Heart right ventricle (tissue), 16 donors: ENCODE measurements at regions not wholly inside any gene's neighbourhood (a gene's known extent, or its start where the extent isn't known, plus 50 kb on each side); places are given as distances from the start of the nearest gene placed in this dataset.

ENCODE experiments used
- ATAC-seq, 8 donors: fragments of 200-7000 bp; cut with Tn5 transposase; one replicate each; pipeline ENCODE4 v1.9.1; 2020; ENCODE audit warnings: mild to moderate bottlenecking in 8 of 8, moderate library complexity in 8 of 8, moderate number of reproducible peaks in 1 of 8
- DNase-seq, 2 donors: peaks; one replicate each; pipeline ENCODE4 v3.0.0-alpha.2; 2020
- H3K27ac ChIP-seq, 10 donors: fragments of 200-600 bp; sonication (generic) in 2 of 10; one replicate each; pipeline versions ENCODE4 v1.5.0 to v1.8.0; 2020 to 2022; ENCODE audit warnings: mild to moderate bottlenecking in 3 of 10
- H3K27me3 ChIP-seq, 7 donors: fragments of 200-600 bp; one replicate each; pipeline ENCODE4 v1.8.0; 2021 to 2022; ENCODE audit warnings: mild to moderate bottlenecking in 2 of 7
- H3K36me3 ChIP-seq, 9 donors: fragments of 200-600 bp; sonication (generic) in 1 of 9; one replicate each; pipeline versions ENCODE4 v1.5.0 to v1.8.0; 2020 to 2022; ENCODE audit warnings: mild to moderate bottlenecking in 2 of 9
- H3K4me1 ChIP-seq, 9 donors: fragments of 200-600 bp; sonication (generic) in 1 of 9; one replicate each; pipeline versions ENCODE4 v1.5.0 to v1.8.0; 2020 to 2022; ENCODE audit warnings: mild to moderate bottlenecking in 4 of 9
- H3K4me3 ChIP-seq, 10 donors: fragments of 200-600 bp; sonication (generic) in 2 of 10; one replicate each; pipeline versions ENCODE4 v1.5.0 to v1.8.0; 2020 to 2022; ENCODE audit warnings: mild to moderate bottlenecking in 7 of 10, moderate library complexity in 2 of 10
- H3K9me3 ChIP-seq, 11 donors: fragments of 200-600 bp in 10 of 11; sonication (generic) in 2 of 11; one replicate each; pipeline versions ENCODE4 v1.5.0 to v1.8.0; 2013 to 2022; ENCODE audit warnings: mild to moderate bottlenecking in 2 of 11, control low read depth in 1 of 11, moderate library complexity in 1 of 11
- WGBS, 2 donors: extraction: QIAGEN DNeasy Blood & Tissue Kit; methylation state at CpG; one replicate each; pipeline ENCODE4 v1.1.7; 2013; ENCODE audit warnings: inconsistent platforms in 1 of 2; 5-methylcytosine and 5-hydroxymethylcytosine counted together
- intact Hi-C, 10 donors: fragments of 100-400 bp; cut with DNase I; formaldehyde crosslinking; loops; one replicate each; pipeline versions ENCODE4 v1.11.1 to v1.14.2; 2022
- TF ChIP-seq, protein P1 (sequence below), 9 donors: fragments of 200-600 bp; sonication (generic) in 2 of 9; IDR thresholded peaks; one replicate each; pipeline versions ENCODE4 v1.5.0 to v1.8.0; 2021 to 2022; ENCODE audit warnings: antibody characterized with exemption in 9 of 9, mild to moderate bottlenecking in 5 of 9, moderate library complexity in 1 of 9
- donor health status: Arrhythmogenic right ventricular cardiomyopathy.
- donor health status: ischemic (EF 13 %, LVEDD 7.1; RV severe dilation, severe dysfunction).
- donor health status: healthy with polysubstance abuse.
- donor health status: DM: no; HTN: yes; CAD: no.
- donor health status: DM: no; HTN: no; CAD: no.
- donor health status: ischemic (EF 25% LVEDD 6.9; RV normal size, moderate dysfunction).
- donor health status: ischemic (EF 25% LVEDD 5.7; RV mildly dilated, moderate dysfunction).
- donor health status: healthy.
- donor health status: DM: yes; HTN: yes; CAD: no.
- donor health status: Ischemic cardiomyopathy.
- donor health status: ischemic (EF 35%, LVEDD 5.7; RV mildly dilated, moderate dysfunction).
- donor health status: nonischemic (EF 11% LVEDD 7.7; RV severe dilation, severe dysfunction).
- donor health status: DM: yes; HTN: yes; CAD: no.
- donor health status: PGD.
- donor health status: ischemic (EF 29% LVEDD 5.4; RV normal size, mild dysfunction).
- donor health status: nonischemic (EF 23%, LVEDD 6.1; RV moderate dilation, normal function).

DNA sequence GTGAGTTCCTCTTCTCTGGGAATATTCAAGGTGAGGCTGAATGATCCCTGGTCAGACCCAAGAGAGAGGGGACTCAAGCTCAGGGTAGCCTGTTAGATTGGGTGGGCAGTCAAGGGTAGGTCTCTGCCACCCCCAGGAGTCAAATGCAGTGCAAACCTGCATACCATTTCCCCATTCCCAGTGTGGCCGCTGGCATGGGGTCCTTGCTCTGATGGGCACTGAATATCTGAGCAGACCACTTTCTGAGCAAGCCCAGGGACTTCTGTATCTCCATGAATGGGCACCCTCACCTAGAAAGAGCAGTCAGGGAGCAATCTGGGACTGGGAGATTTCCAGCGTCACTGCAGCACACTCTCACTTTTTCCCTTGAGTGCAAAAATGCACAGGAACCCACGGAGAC, 573.7 kb downstream of the BCL11B start:
- DNase-seq (no peak), ATAC-seq (no peak)
- WGBS, 2 donors = 67 to 75% methylated on average over 3 of the region's 3 CpGs
- H3K27ac ChIP-seq = no peak overlapping the region
- no peaks in the 10 kb centered on the region for H3K36me3 ChIP-seq
- intact Hi-C loops = no loop called here
- no peak overlapping the region for H3K4me3 ChIP-seq
- peaks cover 0 to 27% (median 3%) of the 10 kb centered on the region in 7 donors for H3K27me3 ChIP-seq
- H3K4me1 ChIP-seq = no peaks in the 10 kb centered on the region
- H3K9me3 ChIP-seq = peaks cover 0 to 8% (median 0%) of the 10 kb centered on the region in 11 donors
- TF ChIP-seq, protein P1, sequence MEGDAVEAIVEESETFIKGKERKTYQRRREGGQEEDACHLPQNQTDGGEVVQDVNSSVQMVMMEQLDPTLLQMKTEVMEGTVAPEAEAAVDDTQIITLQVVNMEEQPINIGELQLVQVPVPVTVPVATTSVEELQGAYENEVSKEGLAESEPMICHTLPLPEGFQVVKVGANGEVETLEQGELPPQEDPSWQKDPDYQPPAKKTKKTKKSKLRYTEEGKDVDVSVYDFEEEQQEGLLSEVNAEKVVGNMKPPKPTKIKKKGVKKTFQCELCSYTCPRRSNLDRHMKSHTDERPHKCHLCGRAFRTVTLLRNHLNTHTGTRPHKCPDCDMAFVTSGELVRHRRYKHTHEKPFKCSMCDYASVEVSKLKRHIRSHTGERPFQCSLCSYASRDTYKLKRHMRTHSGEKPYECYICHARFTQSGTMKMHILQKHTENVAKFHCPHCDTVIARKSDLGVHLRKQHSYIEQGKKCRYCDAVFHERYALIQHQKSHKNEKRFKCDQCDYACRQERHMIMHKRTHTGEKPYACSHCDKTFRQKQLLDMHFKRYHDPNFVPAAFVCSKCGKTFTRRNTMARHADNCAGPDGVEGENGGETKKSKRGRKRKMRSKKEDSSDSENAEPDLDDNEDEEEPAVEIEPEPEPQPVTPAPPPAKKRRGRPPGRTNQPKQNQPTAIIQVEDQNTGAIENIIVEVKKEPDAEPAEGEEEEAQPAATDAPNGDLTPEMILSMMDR (IDR thresholded peaks at IDR 0.05) = no peak

DNA sequence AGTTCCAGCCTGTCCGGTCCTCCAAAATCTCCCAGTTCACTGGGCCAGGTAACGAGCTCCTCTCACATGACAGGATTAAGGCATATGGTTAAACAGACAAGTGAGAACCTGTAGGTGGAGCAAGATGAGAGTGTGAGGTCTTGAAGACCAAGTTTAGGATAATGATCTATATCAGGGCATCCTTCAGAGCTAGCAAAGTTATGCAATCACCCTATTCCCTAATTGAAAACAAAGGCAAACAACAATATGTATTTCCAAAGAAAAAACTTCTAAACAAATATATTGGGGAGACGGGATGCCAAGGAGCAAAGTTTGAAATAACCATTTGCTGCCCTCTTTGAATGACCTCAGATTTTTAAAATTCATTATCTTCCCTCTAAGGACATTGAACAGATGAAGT, 571.2 kb downstream of the BCL11B start:
- 44 to 53% methylated on average over 3 of the region's 3 CpGs for WGBS, 2 donors
- TF ChIP-seq, protein P1 (IDR thresholded peaks at IDR 0.05) = no peak
- Histone ChIP-seq H3K36me3 (no peaks in the 10 kb centered on the region), H3K27ac (no peak overlapping the region), H3K27me3 (peaks cover 0 to 35% (median 3%) of the 10 kb centered on the region in 7 donors), H3K4me1 (no peaks in the 10 kb centered on the region), H3K4me3 (no peak overlapping the region), H3K9me3 (peaks cover 0 to 8% (median 0%) of the 10 kb centered on the region in 11 donors)
- DNase-seq (no peak), ATAC-seq (no peak)
- intact Hi-C loops = no loop called here

DNA sequence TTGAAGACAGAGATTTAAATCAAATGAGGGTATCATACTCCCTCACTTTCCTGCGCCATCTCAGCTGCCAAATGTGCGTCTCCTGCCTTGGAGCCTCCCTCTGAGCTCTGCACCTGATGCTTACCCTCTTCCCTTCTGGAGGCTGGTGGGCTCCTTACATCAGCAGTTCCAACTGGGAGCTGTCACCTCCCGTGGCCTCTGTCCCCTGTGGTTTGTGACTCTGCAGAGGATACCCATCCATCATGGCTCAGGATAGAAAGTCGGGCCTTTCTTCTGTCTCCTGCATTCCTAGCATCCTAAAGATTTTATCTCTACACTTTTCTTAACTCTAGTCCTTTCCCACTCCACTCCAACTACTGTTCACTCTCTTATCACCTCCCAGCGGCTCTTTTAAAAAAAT, 570.6 kb downstream of the BCL11B start:
- Histone ChIP-seq H3K27ac (no peak overlapping the region), H3K9me3 (peaks cover 0 to 8% (median 0%) of the 10 kb centered on the region in 11 donors), H3K4me1 (no peaks in the 10 kb centered on the region), H3K36me3 (no peaks in the 10 kb centered on the region), H3K4me3 (no peak overlapping the region), H3K27me3 (peaks cover 0 to 35% (median 3%) of the 10 kb centered on the region in 7 donors)
- 41 to 42% methylated on average over 5 of the region's 5 CpGs for WGBS, 2 donors
- ATAC-seq (no peak), DNase-seq (no peak)
- intact Hi-C loops = no loop called here
- TF ChIP-seq, protein P1 (IDR thresholded peaks at IDR 0.05) = no peak

DNA sequence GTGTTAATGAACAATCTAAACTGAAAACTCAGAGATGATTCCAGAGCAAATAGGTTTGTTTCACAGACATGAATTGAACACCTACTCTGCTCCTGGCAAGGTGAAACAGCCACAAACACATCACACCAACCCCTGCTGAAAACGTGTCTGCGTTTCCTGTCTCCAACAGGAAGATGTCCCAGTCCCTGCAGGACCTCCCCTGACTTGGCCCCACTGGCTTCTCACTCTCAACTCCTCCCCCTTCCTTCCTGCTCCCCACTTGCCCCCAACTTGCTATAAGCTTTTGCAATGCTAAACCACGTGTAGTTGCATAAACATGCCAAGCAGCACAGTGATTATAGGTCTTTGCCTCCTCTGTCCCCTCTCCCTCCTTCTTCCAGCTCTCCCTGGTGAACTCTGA, 567.6 kb downstream of the BCL11B start:
- Histone ChIP-seq H3K27ac (no peak overlapping the region), H3K4me1 (no peaks in the 10 kb centered on the region), H3K4me3 (no peak overlapping the region), H3K27me3 (peaks cover 0 to 41% (median 6%) of the 10 kb centered on the region in 7 donors), H3K36me3 (no peaks in the 10 kb centered on the region), H3K9me3 (no peaks in the 10 kb centered on the region)
- WGBS, 2 donors = 13 to 21% methylated on average over 3 of the region's 3 CpGs
- intact Hi-C loops = no loop called here
- TF ChIP-seq, protein P1 (IDR thresholded peaks at IDR 0.05) = no peak
- no peak for DNase-seq
- no peak for ATAC-seq
